Astrocyte (in vitro differentiated cells and primary cell): ENCODE measurements at regions not wholly inside any gene's neighbourhood (a gene's known extent, or its start where the extent isn't known, plus 50 kb on each side); places are given as distances from the start of the nearest gene placed in this dataset.
A peak's percentile ranks its signal among the peaks of the same experiment; 100 is the strongest.

ENCODE experiments used
- DNase-seq: peaks from one replicate; pipeline ENCODE4 v3.0.0-alpha.2; 2010; ENCODE audit warnings: low read depth
- FAIRE-seq: peaks from 2 replicates; lab custom pipeline; 2011; peaks lifted over from hg19 to GRCh38; lab: Jason Lieb, UNC
- H2AFZ ChIP-seq: 2 replicates; pipeline ENCODE4 v1.6.0; 2012; ENCODE audit warnings: low read depth, low read length, inconsistent platforms
- H3K27ac ChIP-seq: 2 replicates; pipeline ENCODE4 v1.5.1; 2011; ENCODE audit warnings: low read depth, low read length, inconsistent platforms
- H3K27me3 ChIP-seq: 2 replicates; pipeline ENCODE4 v1.6.0; 2011; ENCODE audit warnings: low read length, inconsistent platforms; ENCODE audit not compliant: insufficient read depth
- H3K36me3 ChIP-seq: 2 replicates; pipeline ENCODE4 v1.5.1; 2011; ENCODE audit warnings: low read length, inconsistent platforms; ENCODE audit not compliant: insufficient read depth
- H3K4me1 ChIP-seq: 2 replicates; pipeline ENCODE4 v1.5.1; 2011; ENCODE audit warnings: low read length, inconsistent platforms; ENCODE audit not compliant: insufficient read depth
- H3K4me2 ChIP-seq: 2 replicates; pipeline ENCODE4 v1.6.0; 2012; ENCODE audit warnings: low read length, inconsistent platforms
- H3K4me3 ChIP-seq: 2 replicates; pipeline ENCODE4 v1.5.1; 2011; ENCODE audit warnings: low read depth, mild to moderate bottlenecking, low read length, inconsistent platforms; ENCODE audit not compliant: insufficient read depth
- H3K79me2 ChIP-seq: 2 replicates; pipeline ENCODE4 v1.6.0; 2012; ENCODE audit warnings: mild to moderate bottlenecking, low read length, inconsistent platforms; ENCODE audit not compliant: insufficient read depth
- H3K9ac ChIP-seq: 2 replicates; pipeline ENCODE4 v1.6.0; 2012; ENCODE audit warnings: mild to moderate bottlenecking, low read length, inconsistent platforms
- H3K9me3 ChIP-seq: 2 replicates; pipeline ENCODE4 v1.5.1; 2012; ENCODE audit warnings: low read depth, mild to moderate bottlenecking, low read length, inconsistent platforms; ENCODE audit not compliant: insufficient read depth
- H4K20me1 ChIP-seq: 2 replicates; pipeline ENCODE4 v1.6.0; 2012; ENCODE audit warnings: low read length, inconsistent platforms; ENCODE audit not compliant: insufficient read depth
- H3K27ac Mint-ChIP-seq: one replicate; pipeline ENCODE4 v1.8.0; 2021; ENCODE audit warnings: mild to moderate bottlenecking, mixed read lengths; ENCODE audit not compliant: unreplicated experiment
- H3K27me3 Mint-ChIP-seq: one replicate; pipeline ENCODE4 v1.8.0; 2021; ENCODE audit warnings: low read depth, mixed read lengths; ENCODE audit not compliant: unreplicated experiment
- H3K36me3 Mint-ChIP-seq: one replicate; pipeline ENCODE4 v1.8.0; 2021; ENCODE audit warnings: low read depth, mixed read lengths; ENCODE audit not compliant: unreplicated experiment
- H3K4me1 Mint-ChIP-seq: one replicate; pipeline ENCODE4 v1.8.0; 2021; ENCODE audit warnings: low read depth, mixed read lengths; ENCODE audit not compliant: unreplicated experiment
- H3K4me3 Mint-ChIP-seq: one replicate; pipeline ENCODE4 v1.8.0; 2021; ENCODE audit warnings: mild to moderate bottlenecking, moderate library complexity, mixed read lengths; ENCODE audit not compliant: unreplicated experiment
- H3K9me3 Mint-ChIP-seq: one replicate; pipeline ENCODE4 v1.8.0; 2021; ENCODE audit warnings: mild to moderate bottlenecking, mixed read lengths; ENCODE audit not compliant: unreplicated experiment
- EZH2 ChIP-seq: IDR thresholded peaks from 2 replicates; pipeline ENCODE4 v1.6.1; 2012; ENCODE audit warnings: mild to moderate bottlenecking, low read length, inconsistent platforms; ENCODE audit not compliant: insufficient read depth
- TF ChIP-seq, protein P1 (sequence below): IDR thresholded peaks from 2 replicates; pipeline ENCODE4 v1.5.1; 2011; ENCODE audit warnings: low read depth, mild to moderate bottlenecking, inconsistent platforms, low read length, moderate library complexity; ENCODE audit not compliant: insufficient read depth

DNA sequence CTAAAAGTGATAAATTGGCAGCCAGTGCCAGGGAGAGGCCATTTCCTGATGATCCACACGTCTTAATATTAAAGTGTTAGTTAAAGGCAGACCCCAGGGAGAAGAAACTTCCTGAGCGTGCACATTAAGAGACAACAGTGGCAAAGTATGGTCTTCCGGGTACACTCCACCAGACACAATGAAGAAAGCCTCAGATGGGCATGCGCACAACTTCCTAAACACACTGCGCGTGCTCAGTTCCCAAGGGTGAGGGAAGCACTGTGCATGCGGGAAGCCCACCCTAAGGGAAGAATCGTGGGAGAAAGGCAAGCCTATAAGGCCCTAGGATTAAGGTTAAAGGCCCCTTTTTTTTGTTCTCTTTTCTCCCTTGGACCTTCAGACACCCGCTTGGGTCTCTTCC, 140.7 kb upstream of the CDKN3 start:
- TF ChIP-seq, protein P1, sequence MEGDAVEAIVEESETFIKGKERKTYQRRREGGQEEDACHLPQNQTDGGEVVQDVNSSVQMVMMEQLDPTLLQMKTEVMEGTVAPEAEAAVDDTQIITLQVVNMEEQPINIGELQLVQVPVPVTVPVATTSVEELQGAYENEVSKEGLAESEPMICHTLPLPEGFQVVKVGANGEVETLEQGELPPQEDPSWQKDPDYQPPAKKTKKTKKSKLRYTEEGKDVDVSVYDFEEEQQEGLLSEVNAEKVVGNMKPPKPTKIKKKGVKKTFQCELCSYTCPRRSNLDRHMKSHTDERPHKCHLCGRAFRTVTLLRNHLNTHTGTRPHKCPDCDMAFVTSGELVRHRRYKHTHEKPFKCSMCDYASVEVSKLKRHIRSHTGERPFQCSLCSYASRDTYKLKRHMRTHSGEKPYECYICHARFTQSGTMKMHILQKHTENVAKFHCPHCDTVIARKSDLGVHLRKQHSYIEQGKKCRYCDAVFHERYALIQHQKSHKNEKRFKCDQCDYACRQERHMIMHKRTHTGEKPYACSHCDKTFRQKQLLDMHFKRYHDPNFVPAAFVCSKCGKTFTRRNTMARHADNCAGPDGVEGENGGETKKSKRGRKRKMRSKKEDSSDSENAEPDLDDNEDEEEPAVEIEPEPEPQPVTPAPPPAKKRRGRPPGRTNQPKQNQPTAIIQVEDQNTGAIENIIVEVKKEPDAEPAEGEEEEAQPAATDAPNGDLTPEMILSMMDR: no peak
- TF ChIP-seq EZH2: no peak
- Histone ChIP-seq H3K9me3 (no peaks in the 10 kb centered on the region), H3K27ac (no peak overlapping the region), H3K4me3 (no peak overlapping the region), H4K20me1 (no peaks in the 10 kb centered on the region), H3K36me3 (no peaks in the 10 kb centered on the region), H3K4me1 (peaks cover 36% of the 10 kb centered on the region), H3K9ac (no peak overlapping the region), H2AFZ (no peak overlapping the region), H3K4me2 (no peak overlapping the region), H3K79me2 (no peaks in the 10 kb centered on the region), H3K27me3 (no peaks in the 10 kb centered on the region)
- no peaks in the 10 kb centered on the region for H3K27me3 Mint-ChIP-seq
- DNase-seq: no peak
- H3K4me3 Mint-ChIP-seq: no peak overlapping the region
- H3K36me3 Mint-ChIP-seq: no peaks in the 10 kb centered on the region
- H3K27ac Mint-ChIP-seq: no peak overlapping the region
- H3K4me1 Mint-ChIP-seq: peaks cover 42% of the 10 kb centered on the region
- peaks cover 2% of the 10 kb centered on the region for H3K9me3 Mint-ChIP-seq
- FAIRE-seq: no peak

DNA sequence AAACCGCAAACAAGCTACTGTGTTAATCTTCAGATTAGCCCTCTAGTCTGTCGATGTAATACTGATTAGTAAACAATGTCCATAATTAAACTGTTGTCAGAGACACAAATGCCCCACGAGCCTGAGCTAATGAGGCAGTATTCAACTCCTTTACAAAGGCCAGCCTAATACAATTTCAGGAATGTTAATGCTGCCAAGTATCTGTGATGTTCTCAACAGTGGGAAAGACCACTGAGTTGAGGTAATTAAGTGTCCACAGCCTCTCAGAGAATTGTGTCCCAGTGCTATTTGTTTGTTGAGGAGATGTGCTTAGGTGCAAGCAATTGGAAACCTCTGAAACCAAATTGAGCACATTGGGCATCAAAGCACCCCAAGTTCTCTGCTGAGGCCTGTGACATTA, 139.4 kb upstream of the CDKN3 start:
- Histone ChIP-seq H3K27me3 (no peaks in the 10 kb centered on the region), H3K4me2 (no peak overlapping the region), H3K4me1 (peaks cover 24% of the 10 kb centered on the region), H3K36me3 (no peaks in the 10 kb centered on the region), H3K9me3 (no peaks in the 10 kb centered on the region), H3K9ac (no peak overlapping the region), H3K4me3 (no peak overlapping the region), H3K27ac (no peak overlapping the region), H3K79me2 (no peaks in the 10 kb centered on the region), H4K20me1 (no peaks in the 10 kb centered on the region), H2AFZ (peak overlapping the region; percentile 5)
- Mint-ChIP-seq H3K9me3 (peaks cover 4% of the 10 kb centered on the region), H3K27ac (no peak overlapping the region), H3K4me3 (no peak overlapping the region), H3K36me3 (no peaks in the 10 kb centered on the region), H3K27me3 (no peaks in the 10 kb centered on the region), H3K4me1 (peaks cover 39% of the 10 kb centered on the region)
- DNase-seq (peak; percentile 39), FAIRE-seq (no peak)
- TF ChIP-seq, protein P1: no peak
- TF ChIP-seq EZH2: no peak

DNA sequence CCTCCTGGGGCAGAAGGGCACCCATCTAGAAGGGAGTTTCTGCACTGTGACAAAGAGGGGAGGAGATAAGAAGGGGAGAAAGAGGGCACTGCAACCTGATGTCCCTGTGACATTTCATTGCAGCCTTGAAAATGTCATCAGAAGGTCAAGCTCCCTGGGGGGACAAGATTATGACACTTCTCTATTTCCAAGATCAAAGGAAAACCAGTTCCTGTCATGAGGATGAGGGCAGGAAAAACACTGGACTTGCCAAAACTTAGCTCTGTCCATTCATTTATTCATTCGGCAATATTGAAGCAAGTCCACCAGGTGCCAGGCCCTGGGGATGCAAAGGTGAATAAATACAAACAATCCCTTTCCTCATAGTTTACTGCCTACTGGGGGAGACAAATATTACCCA, 138.4 kb upstream of the CDKN3 start:
- no peaks in the 10 kb centered on the region for H3K36me3 Mint-ChIP-seq
- TF ChIP-seq, protein P1: no peak
- TF ChIP-seq EZH2: no peak

More for the DNA sequence above, 138.4 kb upstream of the CDKN3 start:
- H4K20me1 ChIP-seq: no peaks in the 10 kb centered on the region
- FAIRE-seq (no peak), DNase-seq (no peak)
- Mint-ChIP-seq H3K27ac (no peak overlapping the region), H3K4me3 (no peak overlapping the region), H3K27me3 (no peaks in the 10 kb centered on the region), H3K9me3 (peaks cover 4% of the 10 kb centered on the region), H3K4me1 (peaks cover 29% of the 10 kb centered on the region)
- H2AFZ ChIP-seq: no peak overlapping the region
- no peaks in the 10 kb centered on the region for H3K9me3 ChIP-seq
- no peaks in the 10 kb centered on the region for H3K79me2 ChIP-seq
- no peak overlapping the region for H3K9ac ChIP-seq
- H3K4me2 ChIP-seq: no peak overlapping the region
- H3K27me3 ChIP-seq: no peaks in the 10 kb centered on the region
- peaks cover 15% of the 10 kb centered on the region for H3K4me1 ChIP-seq
- H3K36me3 ChIP-seq: no peaks in the 10 kb centered on the region
- H3K4me3 ChIP-seq: no peak overlapping the region
- no peak overlapping the region for H3K27ac ChIP-seq
